Stimulated activated naive CD8-positive, alpha-beta T cell treated with anti-CD3 and anti-CD28 coated beads, Interleukin-15, amount 100 ng/mL, for 72 hours (primary cell): ENCODE measurements at regions not wholly inside any gene's neighbourhood (a gene's known extent, or its start where the extent isn't known, plus 50 kb on each side); places are given as distances from the start of the nearest gene placed in this dataset.

Experiments
- ATAC-seq: fragments of 150-1000 bp; cut with Tn5 transposase; 2 replicates; pipeline ENCODE4 v1.10.0; 2021; ENCODE audit warnings: mild to moderate bottlenecking, moderate library complexity
- DNase-seq, 2 donors: peaks; one replicate each; pipeline ENCODE4 v3.0.0; 2021 to 2022
- H3K27ac Mint-ChIP-seq, 2 donors: one replicate each; pipeline ENCODE4 v1.8.0; 2022; ENCODE audit warnings: mild to moderate bottlenecking in 2 of 2, mixed read lengths in 2 of 2, moderate library complexity in 2 of 2
- H3K27me3 Mint-ChIP-seq: one replicate; pipeline ENCODE4 v1.8.0; 2022; ENCODE audit warnings: mixed read lengths
- H3K4me1 Mint-ChIP-seq: one replicate; pipeline ENCODE4 v1.8.0; 2022; ENCODE audit warnings: mild to moderate bottlenecking, mixed read lengths
- H3K4me3 Mint-ChIP-seq, 2 donors: one replicate each; pipeline ENCODE4 v1.8.0; 2022; ENCODE audit warnings: mild to moderate bottlenecking in 2 of 2, mixed read lengths in 2 of 2, moderate library complexity in 1 of 2
- H3K9me3 Mint-ChIP-seq, 2 donors: one replicate each; pipeline ENCODE4 v1.8.0; 2022; ENCODE audit warnings: mixed read lengths in 2 of 2

DNA sequence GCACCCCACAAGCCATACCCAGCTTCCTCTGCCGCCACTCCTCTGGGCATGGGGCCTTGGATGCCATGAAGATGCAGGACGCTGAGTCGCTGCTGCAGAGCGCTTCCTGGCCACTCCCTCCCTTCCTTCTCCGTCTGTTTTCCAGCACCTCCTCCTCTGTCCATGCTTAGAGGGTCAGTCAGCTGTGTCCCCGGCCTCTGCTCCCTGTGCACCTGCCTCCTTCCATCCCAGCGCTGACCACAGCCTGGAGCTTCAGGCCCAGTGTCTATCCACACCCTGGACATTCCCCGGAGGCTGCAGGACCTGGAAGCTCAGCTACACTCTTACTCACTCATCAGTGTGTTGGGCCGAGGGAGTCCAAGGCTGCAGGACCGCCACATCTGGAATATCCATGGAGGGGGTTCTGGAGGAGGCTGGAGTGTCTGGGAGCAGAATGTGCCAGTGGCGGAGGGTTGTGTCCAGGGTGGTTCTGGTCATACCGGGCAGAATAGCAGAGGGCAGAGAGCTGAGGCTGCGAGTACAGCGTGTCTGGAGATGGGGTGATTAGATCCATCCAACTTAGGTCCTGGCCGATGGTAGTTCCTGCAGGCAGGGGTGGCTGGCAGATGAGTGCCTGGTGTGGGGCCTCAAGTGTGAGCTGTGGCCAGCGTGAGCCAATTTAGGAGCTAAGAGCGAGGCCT, 58.6 kb upstream of the ADRA2C start:
- H3K27me3 Mint-ChIP-seq: peaks cover 31% of the 10 kb centered on the region
- no peaks in the 10 kb centered on the region for H3K4me1 Mint-ChIP-seq
- ATAC-seq: no peak
- H3K27ac Mint-ChIP-seq: peak overlapping the region in 1 of 2 donors; percentile 76
- no peak for DNase-seq
- H3K9me3 Mint-ChIP-seq: no peaks in the 10 kb centered on the region
- no peak overlapping the region for H3K4me3 Mint-ChIP-seq

DNA sequence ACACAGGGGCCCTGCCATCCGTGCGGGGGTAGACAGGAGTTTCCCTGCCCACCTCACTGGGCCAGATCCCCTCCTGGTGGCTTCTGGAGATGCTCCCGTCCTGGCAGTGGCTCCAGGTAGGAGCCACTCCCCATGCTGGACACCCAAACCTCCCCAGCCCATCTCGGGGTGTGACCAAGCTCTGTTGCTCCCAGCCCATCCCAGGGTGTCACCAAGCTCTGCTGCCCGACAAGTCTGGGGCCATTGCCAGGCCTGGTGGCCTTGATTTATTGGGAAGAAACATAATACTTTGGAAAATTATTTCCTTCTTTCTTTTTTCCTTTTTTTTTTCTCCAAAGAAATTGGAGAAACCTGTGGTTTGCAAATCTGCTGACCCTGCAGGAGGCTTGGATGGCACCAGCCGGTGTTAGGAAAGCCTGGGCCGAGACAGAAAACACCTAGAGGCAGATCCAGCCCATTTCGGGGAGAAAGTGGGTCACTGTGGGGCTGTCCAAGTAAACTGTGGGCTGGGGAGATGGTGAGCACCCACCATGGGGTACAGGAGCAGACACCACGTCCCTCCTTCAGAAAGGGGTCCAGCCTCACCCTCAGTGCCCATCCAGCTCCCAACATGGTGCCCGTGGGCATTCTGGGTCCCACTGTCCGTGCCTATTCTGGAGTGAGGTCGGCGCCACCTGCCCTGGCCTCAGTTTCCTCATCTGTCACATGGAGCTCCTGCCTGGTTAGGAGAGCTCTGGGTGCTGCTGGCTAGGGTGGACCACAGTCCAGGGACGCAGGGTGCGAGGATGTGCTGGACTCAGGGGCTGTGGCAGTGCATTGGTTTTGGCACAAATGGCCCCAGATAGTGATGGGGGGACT, 59.4 kb upstream of the ADRA2C start:
- ATAC-seq (no peak), DNase-seq (no peak)
- Mint-ChIP-seq H3K4me3 (no peak overlapping the region), H3K4me1 (no peaks in the 10 kb centered on the region), H3K9me3 (no peaks in the 10 kb centered on the region), H3K27ac (no peak overlapping the region), H3K27me3 (peaks cover 38% of the 10 kb centered on the region)

DNA sequence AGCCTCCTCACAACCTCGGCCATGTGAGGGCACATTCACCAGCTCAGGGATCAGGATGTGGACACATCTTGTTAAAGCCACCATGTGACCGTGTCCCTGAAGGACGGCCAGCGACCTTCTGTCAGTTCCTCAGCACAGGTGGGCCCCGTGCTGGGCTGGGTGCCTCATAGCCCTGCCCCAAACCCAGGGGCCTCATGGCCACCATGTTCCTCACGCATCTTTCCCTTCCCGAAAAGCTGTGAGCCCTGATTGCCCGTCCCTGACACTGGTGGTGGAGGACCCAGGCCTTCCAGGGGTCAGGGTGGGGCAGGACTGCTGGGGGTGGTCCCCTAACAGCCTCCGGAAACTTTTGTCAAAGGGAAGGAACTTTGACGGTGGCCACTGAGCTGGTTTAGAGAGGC, 60.1 kb upstream of the ADRA2C start:
- H3K4me1 Mint-ChIP-seq: no peaks in the 10 kb centered on the region
- no peak overlapping the region for H3K27ac Mint-ChIP-seq
- H3K4me3 Mint-ChIP-seq: no peak overlapping the region
- no peaks in the 10 kb centered on the region for H3K9me3 Mint-ChIP-seq
- ATAC-seq: no peak
- peaks cover 38% of the 10 kb centered on the region for H3K27me3 Mint-ChIP-seq
- no peak for DNase-seq

DNA sequence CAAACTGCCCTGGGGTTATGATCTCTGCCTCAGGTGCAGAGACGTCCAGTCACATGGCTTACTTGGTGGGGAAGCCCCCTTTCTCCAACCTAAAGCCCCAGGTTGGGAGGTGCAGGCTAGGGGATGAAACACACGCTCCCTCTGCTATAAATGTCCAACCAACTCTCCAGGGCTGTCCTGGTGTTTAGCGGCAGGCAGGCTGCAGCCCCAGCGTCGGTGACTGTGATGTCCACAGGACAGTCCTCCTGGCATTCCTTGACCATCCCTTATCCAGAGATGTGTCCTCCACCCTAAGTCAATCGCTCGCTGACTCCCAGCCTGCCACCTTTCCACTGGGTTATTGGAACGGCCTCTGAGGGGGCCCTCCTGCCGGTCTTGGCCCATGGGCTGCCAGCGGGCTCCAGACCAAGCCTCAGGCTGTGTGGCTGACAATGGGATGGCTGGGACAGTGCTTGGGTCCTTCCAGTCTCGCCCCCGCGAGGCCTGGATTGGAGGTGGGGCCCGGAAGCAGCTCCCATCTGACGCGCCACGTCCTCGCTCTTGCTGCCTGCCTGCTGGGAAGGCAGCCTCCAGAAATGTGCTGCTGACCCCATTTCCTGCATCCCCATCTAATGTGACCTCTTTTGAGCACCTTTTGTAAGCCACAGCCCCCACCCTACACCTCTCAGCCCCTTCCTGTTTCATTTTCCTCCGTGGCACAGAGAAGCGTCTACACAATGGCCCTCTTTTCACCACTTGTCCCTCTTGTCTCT, 60.8 kb upstream of the ADRA2C start:
- Mint-ChIP-seq H3K27ac (no peak overlapping the region), H3K4me3 (no peak overlapping the region), H3K4me1 (no peaks in the 10 kb centered on the region), H3K9me3 (no peaks in the 10 kb centered on the region), H3K27me3 (peaks cover 44% of the 10 kb centered on the region)
- ATAC-seq (no peak), DNase-seq (no peak)

DNA sequence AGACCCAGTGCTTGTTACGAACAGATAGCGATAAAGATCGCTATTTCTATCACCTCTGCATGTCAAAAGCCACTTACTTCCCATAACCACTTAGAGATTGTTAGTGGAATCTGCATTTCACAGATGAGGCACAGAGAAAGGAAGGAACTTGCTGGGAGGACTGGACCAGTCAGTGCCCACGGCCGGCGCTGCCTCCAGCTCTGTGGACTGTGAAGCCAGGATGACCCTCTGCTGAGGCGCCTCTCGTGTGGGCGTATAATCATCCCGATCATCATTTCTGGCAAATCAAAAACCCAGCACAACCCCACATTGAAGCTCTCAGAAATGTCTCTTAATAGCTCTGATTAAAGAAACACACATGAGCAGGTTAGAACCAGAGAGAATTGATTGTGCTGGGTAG, 61.5 kb upstream of the ADRA2C start:
- DNase-seq (no peak), ATAC-seq (no peak)
- peaks cover 52% of the 10 kb centered on the region for H3K27me3 Mint-ChIP-seq
- no peak overlapping the region for H3K4me3 Mint-ChIP-seq
- no peaks in the 10 kb centered on the region for H3K9me3 Mint-ChIP-seq
- H3K27ac Mint-ChIP-seq: no peak overlapping the region
- H3K4me1 Mint-ChIP-seq: no peaks in the 10 kb centered on the region

DNA sequence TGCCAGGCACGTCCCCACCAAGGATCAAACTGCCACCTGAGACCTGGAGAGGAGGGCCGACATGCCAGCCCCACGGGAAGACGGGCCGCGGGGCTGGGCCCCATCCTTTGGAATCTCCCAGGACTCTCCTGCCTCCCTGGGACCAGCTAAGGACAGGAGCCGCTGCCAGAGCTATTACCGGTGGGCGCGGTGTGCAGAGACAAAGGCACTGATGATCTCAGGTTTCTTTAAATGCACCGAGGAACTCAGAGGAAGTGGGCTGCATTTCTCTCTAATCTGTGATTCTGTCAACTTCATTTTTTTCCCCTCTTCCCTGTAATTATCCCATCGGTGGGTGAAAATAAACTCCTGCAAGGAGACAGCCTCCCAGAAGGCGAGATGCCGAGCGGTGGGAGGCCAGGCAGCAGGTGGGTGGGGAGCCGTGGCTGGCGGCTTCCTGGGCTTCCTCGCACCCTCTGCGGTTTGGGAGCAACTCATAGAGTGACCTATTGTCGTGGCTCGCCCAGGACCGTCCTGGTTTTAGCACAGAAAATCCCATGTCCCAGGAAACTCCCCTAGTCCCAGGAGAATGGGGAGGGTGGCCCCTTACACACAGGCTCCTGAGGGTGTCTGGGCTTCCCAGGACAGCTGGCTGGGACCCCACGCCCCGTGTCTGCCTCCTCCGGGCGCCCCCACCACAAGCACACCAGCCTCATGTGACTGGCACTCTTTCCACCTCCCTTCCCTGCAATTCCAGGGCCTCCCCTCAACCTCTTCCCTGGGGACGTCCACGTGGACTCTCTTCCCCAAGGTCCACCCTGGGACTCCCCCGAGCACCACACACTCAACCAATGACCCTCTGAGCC, 62.3 kb upstream of the ADRA2C start:
- no peaks in the 10 kb centered on the region for H3K4me1 Mint-ChIP-seq
- no peak for ATAC-seq
- no peak for DNase-seq
- peaks cover 59% of the 10 kb centered on the region for H3K27me3 Mint-ChIP-seq
- no peaks in the 10 kb centered on the region for H3K9me3 Mint-ChIP-seq
- H3K4me3 Mint-ChIP-seq: no peak overlapping the region
- no peak overlapping the region for H3K27ac Mint-ChIP-seq

DNA sequence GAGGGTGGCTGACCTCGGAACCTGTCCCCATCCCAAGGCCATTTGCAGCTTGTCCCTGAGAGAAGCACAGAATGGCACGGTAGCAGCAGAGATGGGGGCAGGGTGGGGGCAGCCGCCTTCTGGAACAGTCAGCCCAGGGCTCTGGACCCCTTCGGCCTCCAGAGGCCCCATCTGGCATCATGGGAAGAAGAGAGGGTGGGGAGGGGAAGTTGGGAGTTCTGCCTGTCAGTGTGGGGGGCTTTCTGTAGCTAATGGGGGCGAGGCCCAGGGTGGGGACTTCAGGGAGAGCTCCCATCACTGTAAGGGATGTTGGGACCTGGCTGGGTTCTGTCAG, 62.9 kb upstream of the ADRA2C start:
- DNase-seq: no peak
- Mint-ChIP-seq H3K4me1 (no peaks in the 10 kb centered on the region), H3K27me3 (peaks cover 65% of the 10 kb centered on the region), H3K4me3 (no peak overlapping the region), H3K27ac (no peak overlapping the region), H3K9me3 (no peaks in the 10 kb centered on the region)
- ATAC-seq: no peak

DNA sequence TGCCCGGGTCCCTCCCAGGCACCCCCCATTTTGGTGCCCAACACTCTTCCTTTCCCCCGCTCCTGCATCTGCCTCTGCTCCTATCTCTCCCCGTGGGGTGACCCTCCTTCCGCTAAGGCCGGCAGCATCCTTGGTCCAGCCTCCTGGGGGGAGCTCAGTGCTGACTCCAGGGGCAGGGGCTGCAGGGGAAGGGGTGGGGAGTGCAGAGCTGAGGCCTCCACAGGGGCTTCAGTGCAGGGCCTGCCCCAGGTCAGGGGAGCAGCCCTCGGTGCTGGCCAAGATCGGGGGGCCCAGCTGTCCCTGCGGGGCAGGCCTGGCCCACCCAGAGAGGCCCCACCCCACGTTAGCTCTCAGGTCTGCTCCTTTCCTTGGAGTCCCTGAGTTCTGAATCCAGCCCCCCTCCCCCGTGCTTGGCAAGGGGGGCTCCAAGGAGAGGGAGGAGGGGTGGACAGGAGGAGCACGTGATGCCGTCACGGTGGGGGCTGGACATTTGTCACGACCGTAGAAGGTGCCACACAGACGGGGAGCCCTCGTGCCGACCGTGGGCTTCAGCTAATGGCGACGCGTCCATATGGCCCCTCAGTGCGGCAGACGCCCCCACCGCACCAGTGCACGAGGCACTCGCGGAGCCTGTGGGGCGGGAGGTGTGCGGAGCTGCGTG, 63.5 kb upstream of the ADRA2C start:
- DNase-seq (no peak), ATAC-seq (no peak)
- no peaks in the 10 kb centered on the region for H3K4me1 Mint-ChIP-seq
- H3K27ac Mint-ChIP-seq: no peak overlapping the region
- peaks cover 63% of the 10 kb centered on the region for H3K27me3 Mint-ChIP-seq
- H3K9me3 Mint-ChIP-seq: peaks cover 0 to under 1% of the 10 kb centered on the region in 2 donors
- no peak overlapping the region for H3K4me3 Mint-ChIP-seq

DNA sequence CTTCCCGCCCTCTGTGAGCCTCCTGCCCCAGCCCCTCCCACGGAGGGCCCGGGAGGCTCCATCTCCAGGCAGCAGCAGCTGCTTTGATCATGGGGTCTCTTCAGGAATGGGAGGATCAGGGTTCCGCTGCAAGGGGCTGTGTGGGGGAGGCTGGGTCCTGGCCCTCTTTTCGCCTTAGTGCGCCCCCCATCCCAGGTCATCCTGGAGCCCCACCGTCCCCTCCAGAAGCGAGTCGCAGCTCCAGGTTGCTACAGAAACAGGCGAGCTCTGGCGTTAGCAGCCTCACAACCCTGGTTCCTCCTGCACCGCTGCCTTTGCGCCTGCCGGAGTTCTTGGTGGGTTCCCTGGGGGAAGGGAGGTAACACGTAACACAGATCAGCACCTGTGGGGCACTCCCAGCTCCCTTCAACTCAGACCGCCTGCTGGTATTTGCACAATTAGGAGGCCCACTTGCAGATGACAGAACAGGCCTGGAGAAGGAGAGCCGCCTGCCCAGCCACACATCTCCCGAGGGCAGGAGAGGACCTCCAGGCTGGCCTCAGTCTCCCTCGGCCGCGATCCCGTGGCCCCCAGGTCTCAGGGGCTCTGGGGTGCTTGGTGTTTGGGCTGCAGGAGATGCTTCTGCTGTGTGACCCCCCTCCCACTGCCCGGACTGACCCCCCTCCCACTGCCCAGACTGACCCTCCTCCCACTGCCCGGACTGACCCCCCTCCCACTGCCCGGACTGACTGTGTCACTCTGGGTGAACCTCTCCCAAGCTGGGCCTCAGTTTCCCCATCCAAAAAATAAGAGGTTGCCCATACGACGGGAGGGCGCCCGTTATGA, 64.2 kb upstream of the ADRA2C start:
- Mint-ChIP-seq H3K9me3 (peaks cover 4 to 8% of the 10 kb centered on the region in 2 donors), H3K27ac (no peak overlapping the region), H3K4me3 (no peak overlapping the region), H3K27me3 (peaks cover 64% of the 10 kb centered on the region), H3K4me1 (no peaks in the 10 kb centered on the region)
- ATAC-seq (no peak), DNase-seq (no peak)

DNA sequence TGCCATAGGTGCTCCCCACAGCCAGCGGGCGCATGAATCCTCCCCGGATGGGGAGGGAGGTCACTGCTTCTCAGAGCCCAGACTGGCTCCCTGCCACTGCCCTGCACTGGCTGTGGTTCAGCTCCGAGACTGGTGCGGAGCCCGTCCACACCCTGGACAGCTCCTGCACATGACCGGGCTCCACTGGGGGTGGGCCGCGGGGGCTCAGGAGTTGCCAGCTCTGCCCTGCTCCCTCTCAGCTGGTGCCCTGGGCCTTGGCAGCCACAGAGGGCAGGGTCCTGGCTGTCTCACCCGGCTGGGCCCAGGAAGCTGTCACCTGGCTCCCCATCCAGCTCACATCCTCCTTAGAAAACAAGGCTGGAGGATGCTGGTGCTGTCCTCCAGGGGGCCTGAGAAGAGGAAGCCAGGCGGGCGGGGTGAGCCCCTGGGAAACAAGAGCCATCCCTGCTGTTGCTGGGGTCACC, 64.9 kb upstream of the ADRA2C start:
- Mint-ChIP-seq H3K27me3 (peaks cover 64% of the 10 kb centered on the region), H3K4me3 (no peak overlapping the region), H3K27ac (no peak overlapping the region), H3K9me3 (peaks cover 6 to 15% of the 10 kb centered on the region in 2 donors), H3K4me1 (no peaks in the 10 kb centered on the region)
- ATAC-seq (no peak), DNase-seq (no peak)

DNA sequence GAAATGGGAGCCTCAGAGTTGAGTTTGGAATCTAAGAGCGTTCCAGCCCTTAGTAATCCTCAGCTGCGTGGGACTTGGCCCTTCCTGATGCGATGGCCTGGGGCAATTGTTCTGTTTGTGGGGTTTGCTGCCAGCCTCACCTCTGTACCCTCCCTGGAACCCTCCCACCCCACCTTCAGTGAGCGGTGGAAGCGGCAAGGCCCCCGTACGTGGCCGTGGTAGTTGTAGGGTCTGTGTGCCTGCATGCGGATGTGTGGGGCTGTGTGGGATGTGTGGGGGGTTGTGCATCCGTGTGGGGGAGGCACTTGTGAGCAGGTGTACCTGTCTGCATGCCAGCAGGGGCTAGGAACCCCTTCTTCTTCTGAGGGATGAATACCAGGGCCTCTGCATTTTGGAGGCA, 65.4 kb upstream of the ADRA2C start:
- Mint-ChIP-seq H3K4me1 (no peaks in the 10 kb centered on the region), H3K9me3 (peaks cover 6 to 18% of the 10 kb centered on the region in 2 donors)

DNA sequence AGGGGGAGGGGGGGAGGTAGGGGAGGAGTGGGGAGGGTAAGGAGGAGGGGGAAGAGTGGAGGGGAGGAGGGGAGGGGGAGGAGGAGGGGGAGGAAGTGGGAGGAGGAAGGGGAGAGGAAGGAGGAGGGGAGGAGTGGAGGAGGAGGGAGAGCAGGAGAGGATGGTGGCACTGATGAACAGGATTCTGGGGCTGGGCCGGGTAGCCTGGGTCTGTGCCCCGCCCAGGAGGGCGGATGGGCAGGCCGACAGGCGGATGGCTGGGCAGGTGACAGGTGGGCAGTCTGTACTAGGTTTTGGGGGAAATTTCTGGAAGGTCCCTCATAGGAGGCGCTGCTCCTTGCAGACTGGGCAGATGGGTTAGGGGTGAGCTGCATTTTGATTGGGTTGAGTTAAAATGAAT, 66.0 kb upstream of the ADRA2C start:
- H3K27me3 Mint-ChIP-seq: peaks cover 65% of the 10 kb centered on the region
- ATAC-seq (no peak), DNase-seq (no peak)
- H3K27ac Mint-ChIP-seq: no peak overlapping the region
- no peak overlapping the region for H3K4me3 Mint-ChIP-seq
- peaks cover 6 to 18% of the 10 kb centered on the region in 2 donors for H3K9me3 Mint-ChIP-seq
- H3K4me1 Mint-ChIP-seq: no peaks in the 10 kb centered on the region

More for the DNA sequence above, 65.4 kb upstream of the ADRA2C start:
- H3K27ac Mint-ChIP-seq: peak overlapping the region in 1 of 2 donors; percentile 54
- no peak for ATAC-seq
- DNase-seq: no peak
- no peak overlapping the region for H3K4me3 Mint-ChIP-seq
- H3K27me3 Mint-ChIP-seq: peaks cover 64% of the 10 kb centered on the region

DNA sequence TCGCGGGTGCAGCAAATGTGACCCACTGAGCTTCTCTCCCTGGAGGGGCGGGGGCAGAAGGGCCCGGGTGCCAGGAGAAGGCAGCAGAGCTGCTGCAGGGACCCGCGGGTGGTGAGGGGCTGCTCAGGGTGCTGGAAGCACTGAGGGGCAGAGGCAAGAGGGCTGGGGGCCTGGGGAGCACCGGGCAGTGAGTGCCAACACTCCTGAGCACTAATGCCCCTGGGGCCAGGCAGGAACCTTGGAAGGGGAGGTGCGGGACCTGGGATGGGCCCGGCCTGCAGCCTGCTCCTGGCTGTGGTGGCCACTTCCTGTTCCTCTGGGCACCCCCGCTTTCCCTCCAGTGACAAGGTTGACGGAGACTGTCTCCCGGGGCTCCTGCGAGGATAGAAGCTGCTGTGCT, 66.5 kb upstream of the ADRA2C start:
- ATAC-seq: no peak
- Mint-ChIP-seq H3K27me3 (peaks cover 70% of the 10 kb centered on the region), H3K27ac (peak overlapping the region in 1 of 2 donors; percentile 87)

DNA sequence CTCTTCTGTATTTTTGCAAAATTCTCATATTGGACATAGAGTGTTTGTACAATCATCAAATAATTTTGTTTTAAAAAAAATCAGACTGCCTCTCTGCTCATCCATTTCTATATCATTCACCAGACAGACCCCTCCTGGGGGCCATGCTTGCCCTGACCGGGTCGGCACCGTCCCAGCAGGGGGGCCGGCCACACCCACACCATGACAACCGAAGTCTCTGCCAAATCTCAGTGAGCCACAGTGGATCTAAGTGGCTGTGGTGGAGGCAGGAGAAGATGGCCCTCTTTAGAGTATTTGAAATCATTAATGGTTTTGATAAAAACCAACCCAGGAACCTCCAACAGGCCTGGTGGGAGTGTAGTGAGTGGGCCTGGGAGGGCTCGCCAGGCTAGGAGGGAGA, 66.9 kb upstream of the ADRA2C start:
- peaks cover 6 to 18% of the 10 kb centered on the region in 2 donors for H3K9me3 Mint-ChIP-seq
- no peaks in the 10 kb centered on the region for H3K4me1 Mint-ChIP-seq
- peaks cover 70% of the 10 kb centered on the region for H3K27me3 Mint-ChIP-seq

More for the DNA sequence above, 66.5 kb upstream of the ADRA2C start:
- Mint-ChIP-seq H3K9me3 (peaks cover 6 to 18% of the 10 kb centered on the region in 2 donors), H3K4me3 (no peak overlapping the region), H3K4me1 (no peaks in the 10 kb centered on the region)
- DNase-seq: no peak

More for the DNA sequence above, 66.9 kb upstream of the ADRA2C start:
- Mint-ChIP-seq H3K4me3 (no peak overlapping the region), H3K27ac (peak overlapping the region; percentile 58 to 87)
- ATAC-seq (no peak), DNase-seq (no peak)
